Memory B cell (primary cell): ENCODE measurements at regions not wholly inside any gene's neighbourhood (a gene's known extent, or its start where the extent isn't known, plus 50 kb on each side); places are given as distances from the start of the nearest gene placed in this dataset.

Source experiments
- ATAC-seq: fragments of 150-1000 bp; cut with Tn5 transposase; 2 replicates; pipeline ENCODE4 v1.10.0; 2021; ENCODE audit warnings: low read depth, mild to moderate bottlenecking, moderate library complexity
- DNase-seq, 2 donors: peaks; one replicate each; pipeline ENCODE4 v3.0.0; 2022; ENCODE audit warnings: low spot score in 2 of 2
- H3K27ac Mint-ChIP-seq: one replicate; pipeline ENCODE4 v1.8.0; 2022; ENCODE audit warnings: mild to moderate bottlenecking, moderate library complexity, mixed read lengths
- H3K27me3 Mint-ChIP-seq: one replicate; pipeline ENCODE4 v1.8.0; 2022; ENCODE audit warnings: mixed read lengths
- H3K36me3 Mint-ChIP-seq: one replicate; pipeline ENCODE4 v1.8.0; 2022; ENCODE audit warnings: mild to moderate bottlenecking, mixed read lengths
- H3K4me1 Mint-ChIP-seq: one replicate; pipeline ENCODE4 v1.8.0; 2022; ENCODE audit warnings: mixed read lengths
- H3K4me3 Mint-ChIP-seq: one replicate; pipeline ENCODE4 v1.8.0; 2022; ENCODE audit warnings: mild to moderate bottlenecking, moderate library complexity, mixed read lengths
- H3K9me3 Mint-ChIP-seq: one replicate; pipeline ENCODE4 v1.8.0; 2022; ENCODE audit warnings: mixed read lengths

DNA sequence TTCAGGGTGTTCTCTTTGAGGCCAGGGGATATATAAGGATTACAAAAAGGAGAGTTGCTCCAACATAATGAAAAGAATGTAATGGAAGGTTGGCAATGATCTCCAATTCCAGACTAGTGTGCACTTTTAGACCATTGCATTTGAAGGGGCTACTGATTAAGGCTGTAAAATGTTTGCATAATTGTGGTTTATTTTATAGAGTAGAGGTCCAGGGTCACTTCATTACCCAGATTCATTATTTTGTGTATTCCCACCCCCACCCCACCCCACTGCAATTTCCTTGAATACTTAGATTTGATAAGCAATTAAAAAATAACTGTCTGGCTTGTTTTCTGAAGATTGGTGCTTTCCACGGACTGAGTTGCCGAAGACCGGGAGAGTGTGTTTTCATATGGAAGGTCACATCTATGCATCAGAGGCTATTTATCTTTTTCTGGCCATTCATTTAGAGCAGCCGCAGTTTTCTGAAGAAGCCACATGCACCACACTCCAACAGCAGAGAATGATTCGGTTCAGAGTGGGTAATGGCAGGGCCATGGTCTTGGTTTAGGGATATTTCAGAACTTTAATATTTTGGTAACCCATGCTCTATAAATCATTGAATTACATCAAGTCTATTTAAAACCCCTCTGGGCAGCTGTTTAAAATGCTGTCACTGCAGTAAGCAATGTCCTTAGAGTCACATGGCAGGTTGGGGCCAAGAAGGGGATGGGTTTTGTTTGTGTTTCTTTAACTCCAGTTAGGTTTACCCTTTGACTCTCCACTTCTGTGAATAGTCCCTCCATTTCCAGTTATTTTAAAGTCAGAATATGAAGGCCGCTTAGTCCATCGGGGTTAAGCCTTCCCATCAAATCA, 94.6 kb downstream of the TMEM30B start:
- no peak overlapping the region for H3K27ac Mint-ChIP-seq
- no peak overlapping the region for H3K4me3 Mint-ChIP-seq
- H3K9me3 Mint-ChIP-seq, result no peaks in the 10 kb centered on the region
- peaks cover 3% of the 10 kb centered on the region for H3K4me1 Mint-ChIP-seq
- peaks cover 17% of the 10 kb centered on the region for H3K27me3 Mint-ChIP-seq
- no peak for ATAC-seq
- no peaks in the 10 kb centered on the region for H3K36me3 Mint-ChIP-seq
- DNase-seq, result no peak

DNA sequence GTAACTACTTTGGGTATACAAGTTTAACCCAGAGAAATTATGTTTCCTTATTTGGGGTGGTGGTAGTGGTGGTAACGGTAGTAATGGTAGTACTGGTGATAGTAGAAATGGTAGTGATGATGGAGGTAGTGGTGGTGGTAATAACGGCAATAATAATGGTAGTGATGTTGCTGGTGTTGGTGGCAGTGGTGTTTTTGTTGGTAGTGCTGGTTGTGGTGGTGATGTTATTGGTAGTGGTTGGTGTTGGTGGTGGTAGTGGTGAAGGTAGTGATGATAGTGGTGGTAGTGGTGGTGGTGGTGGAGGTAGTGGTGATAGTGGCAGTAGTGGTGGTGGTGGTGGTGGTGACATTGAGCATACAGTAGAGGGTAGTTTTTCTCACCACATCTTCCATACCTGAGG, 95.6 kb downstream of the TMEM30B start:
- no peak for DNase-seq
- Mint-ChIP-seq H3K27me3 (peaks cover 16% of the 10 kb centered on the region), H3K4me1 (peaks cover 3% of the 10 kb centered on the region), H3K36me3 (no peaks in the 10 kb centered on the region), H3K9me3 (peaks cover 2% of the 10 kb centered on the region), H3K27ac (no peak overlapping the region), H3K4me3 (no peak overlapping the region)
- ATAC-seq, result no peak

- no peak overlapping the region for H3K27ac Mint-ChIP-seq
- peaks cover 2% of the 10 kb centered on the region for H3K9me3 Mint-ChIP-seq
- no peak for ATAC-seq
- H3K4me1 Mint-ChIP-seq, result no peaks in the 10 kb centered on the region
- H3K36me3 Mint-ChIP-seq, result no peaks in the 10 kb centered on the region
- no peak for DNase-seq
- no peak overlapping the region for H3K4me3 Mint-ChIP-seq
- peaks cover 8% of the 10 kb centered on the region for H3K27me3 Mint-ChIP-seq
Measured at GRCh38 chr14:61184112-61184511, 97.0 kb downstream of the TMEM30B start.

GRCh38 chr14:61183196-61183885, 97.8 kb downstream of the TMEM30B start:
- H3K4me3 Mint-ChIP-seq, result no peak overlapping the region
- H3K27ac Mint-ChIP-seq, result no peak overlapping the region
- no peak for DNase-seq
- no peaks in the 10 kb centered on the region for H3K4me1 Mint-ChIP-seq
- H3K27me3 Mint-ChIP-seq, result peaks cover 12% of the 10 kb centered on the region
- ATAC-seq, result no peak
- peaks cover 2% of the 10 kb centered on the region for H3K9me3 Mint-ChIP-seq
- no peaks in the 10 kb centered on the region for H3K36me3 Mint-ChIP-seq

DNA sequence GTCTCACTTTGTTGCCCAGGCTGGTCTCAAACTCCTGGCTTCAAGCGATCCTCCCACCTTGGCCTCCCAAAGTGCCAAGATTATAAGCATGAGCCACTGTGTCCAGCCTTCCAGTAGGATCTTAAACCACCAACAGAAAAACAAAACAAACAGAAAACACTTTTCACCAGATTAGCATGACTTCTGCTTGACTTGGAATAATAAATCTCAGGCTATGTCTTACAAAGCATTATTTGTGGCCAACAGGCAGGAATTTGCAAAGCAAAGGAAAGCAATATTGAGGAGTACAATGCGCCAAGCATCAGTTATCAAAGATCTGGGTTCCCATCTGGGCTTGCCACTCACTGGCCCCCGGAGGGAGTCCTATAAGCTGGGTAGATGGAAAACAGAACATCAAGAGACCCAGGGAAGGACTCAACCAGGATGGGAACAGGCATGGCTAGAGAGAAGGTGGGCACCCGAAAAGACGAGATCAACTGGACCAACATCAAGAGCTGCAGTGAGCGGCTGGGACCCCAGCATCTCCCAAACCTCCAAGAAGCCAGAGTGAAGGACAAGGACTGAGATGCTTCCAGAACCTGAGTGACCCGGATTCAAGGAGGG, 101.2 kb downstream of the TMEM30B start:
- DNase-seq, result no peak
- Mint-ChIP-seq H3K4me1 (peaks cover 4% of the 10 kb centered on the region), H3K27ac (no peak overlapping the region), H3K36me3 (no peaks in the 10 kb centered on the region), H3K4me3 (no peak overlapping the region), H3K27me3 (peaks cover 14% of the 10 kb centered on the region), H3K9me3 (peaks cover 2% of the 10 kb centered on the region)
- ATAC-seq, result no peak

DNA sequence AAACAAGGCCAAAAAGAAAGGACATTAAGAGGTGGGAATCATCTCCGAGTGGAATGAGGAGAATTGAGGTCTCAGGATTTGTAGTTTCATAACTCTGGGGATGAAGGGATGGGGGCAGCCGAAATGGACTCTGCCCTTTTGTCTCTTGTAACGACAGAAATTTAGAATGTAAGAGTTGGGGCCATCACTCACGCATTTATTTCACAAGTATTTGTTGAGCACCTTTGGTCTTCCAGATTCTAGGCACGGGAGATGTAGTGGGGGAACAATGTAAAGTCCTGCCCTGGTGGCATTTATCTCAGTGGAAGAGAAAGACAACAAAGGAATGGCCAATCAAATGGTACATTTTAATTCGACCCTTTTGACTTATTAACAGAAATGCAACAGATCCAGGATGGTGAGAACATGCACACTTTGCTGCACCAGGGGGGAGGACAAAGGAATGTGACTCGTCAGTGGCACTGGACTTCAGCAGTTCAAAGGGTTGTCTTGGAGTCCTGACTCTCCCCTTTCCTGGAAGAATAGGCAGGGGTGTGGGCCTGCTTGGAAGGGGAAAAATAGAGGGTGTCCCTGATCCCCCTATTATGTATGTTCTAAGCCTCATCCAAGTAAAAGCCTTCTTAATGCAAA, 102.0 kb downstream of the TMEM30B start:
- Mint-ChIP-seq H3K4me3 (no peak overlapping the region), H3K27ac (no peak overlapping the region), H3K36me3 (no peaks in the 10 kb centered on the region), H3K27me3 (peaks cover 15% of the 10 kb centered on the region), H3K9me3 (peaks cover 2% of the 10 kb centered on the region), H3K4me1 (peaks cover 4% of the 10 kb centered on the region)
- DNase-seq, result no peak
- ATAC-seq, result no peak

DNA sequence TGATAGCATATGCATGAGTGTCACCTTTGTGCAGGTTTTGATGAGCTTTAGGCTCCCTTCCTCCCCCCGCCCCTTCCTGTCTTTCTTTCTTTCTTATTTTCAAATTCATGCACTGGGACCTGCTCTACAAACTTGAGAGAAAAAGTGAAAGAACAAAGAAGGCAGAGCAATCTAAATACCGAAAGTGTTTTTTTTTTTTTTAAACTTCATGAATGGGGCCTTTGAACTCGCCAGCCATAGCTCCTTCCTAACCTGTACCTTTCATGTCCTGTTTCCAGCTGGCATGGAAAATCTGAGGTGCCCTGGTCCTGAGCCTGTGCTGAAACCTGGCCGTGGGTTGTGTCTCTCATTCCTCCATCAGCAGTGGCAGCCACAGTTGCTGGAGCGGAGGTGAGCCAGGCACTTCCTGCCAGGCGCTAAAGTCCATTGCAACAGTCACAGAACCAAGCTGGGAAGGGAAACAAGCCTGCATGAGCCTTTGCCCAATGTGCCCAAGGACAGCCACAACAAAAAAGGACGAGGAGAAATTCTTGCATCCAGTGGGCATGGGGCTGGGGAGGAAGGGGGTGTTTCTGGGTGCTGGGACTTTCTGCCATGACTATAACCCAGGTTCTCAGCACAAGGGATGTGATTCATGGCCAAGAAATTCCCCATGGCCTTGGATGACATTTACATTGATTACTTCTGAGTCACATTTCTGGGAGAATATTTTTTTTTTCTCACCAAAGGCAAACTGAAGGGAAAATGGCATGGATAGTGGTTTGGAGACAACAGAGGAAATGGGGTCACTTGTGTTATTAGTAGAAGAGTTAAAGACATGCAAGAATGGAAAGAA, 102.7 kb downstream of the TMEM30B start:
- peaks cover 15% of the 10 kb centered on the region for H3K27me3 Mint-ChIP-seq
- no peaks in the 10 kb centered on the region for H3K36me3 Mint-ChIP-seq
- ATAC-seq (no peak), DNase-seq (no peak)
- H3K9me3 Mint-ChIP-seq, result peaks cover 2% of the 10 kb centered on the region
- no peak overlapping the region for H3K4me3 Mint-ChIP-seq
- no peak overlapping the region for H3K27ac Mint-ChIP-seq
- H3K4me1 Mint-ChIP-seq, result peaks cover 4% of the 10 kb centered on the region

DNA sequence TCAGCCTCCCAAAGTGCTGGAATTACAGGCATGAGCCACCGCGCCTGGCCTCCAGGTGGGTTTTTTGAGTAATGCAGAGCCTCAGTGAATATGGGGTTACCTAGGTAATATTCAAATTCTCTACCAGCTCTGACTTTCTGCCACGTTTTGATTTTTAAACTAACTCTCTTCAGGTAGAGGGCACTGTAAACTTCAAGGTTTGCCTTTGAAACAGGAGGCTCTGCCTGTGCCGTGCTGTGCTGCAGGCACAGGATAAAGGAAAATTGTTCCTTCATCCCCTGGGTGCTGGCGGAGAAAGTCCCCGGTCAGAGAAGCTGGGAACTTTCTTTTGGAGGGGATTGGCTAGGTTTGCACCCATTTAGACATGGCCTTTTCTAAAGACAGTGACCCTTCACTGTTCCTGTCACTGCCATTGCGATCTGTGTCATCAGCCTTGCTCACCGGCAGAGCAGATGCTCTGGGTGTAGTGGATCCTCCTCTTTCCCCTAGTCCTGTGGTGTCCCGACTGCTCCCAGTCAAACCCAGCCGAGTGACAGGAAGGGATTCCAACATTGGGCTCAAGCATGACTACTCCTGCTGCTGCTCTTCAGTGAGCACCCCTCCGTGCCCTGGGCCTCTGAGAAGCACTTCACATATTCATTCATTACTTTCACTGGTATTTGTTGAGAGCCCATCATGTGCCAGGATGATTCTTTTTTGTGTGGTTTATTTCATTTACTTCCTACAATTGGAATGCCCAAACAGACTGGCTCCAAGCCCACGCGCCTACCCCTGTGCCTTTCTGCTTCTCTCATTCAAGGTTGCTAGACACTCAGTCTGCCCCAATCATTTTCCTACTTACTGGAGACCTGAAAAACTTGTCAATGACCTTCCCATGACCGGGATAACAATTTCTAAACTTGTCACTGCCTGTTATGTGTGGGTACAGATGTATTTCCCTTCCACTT, 103.6 kb downstream of the TMEM30B start:
- H3K4me1 Mint-ChIP-seq, result peaks cover 4% of the 10 kb centered on the region

DNA sequence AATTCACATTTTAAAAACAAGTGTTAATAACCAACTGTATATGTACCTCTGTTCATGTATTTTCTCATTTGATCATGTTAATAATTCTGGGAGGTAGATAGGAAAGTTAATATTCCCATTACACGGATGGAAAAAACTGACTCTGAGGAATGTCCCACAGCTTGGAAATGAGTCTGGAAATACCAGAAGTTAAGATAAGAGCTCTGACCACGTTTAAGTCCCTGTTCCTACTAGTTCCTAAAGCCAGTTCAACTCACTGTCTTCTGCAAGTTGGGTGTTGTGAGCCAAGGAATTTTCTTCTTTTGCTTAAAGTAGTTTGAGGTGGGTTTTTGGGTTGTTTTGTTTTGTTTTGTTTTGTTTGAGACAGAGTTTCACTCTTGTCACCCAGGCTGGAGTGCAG, 104.5 kb downstream of the TMEM30B start:
- no peaks in the 10 kb centered on the region for H3K36me3 Mint-ChIP-seq
- H3K4me3 Mint-ChIP-seq, result no peak overlapping the region
- H3K27me3 Mint-ChIP-seq, result peaks cover 15% of the 10 kb centered on the region
- ATAC-seq (no peak), DNase-seq (no peak)
- H3K4me1 Mint-ChIP-seq, result peaks cover 4% of the 10 kb centered on the region
- peaks cover 2% of the 10 kb centered on the region for H3K9me3 Mint-ChIP-seq
- no peak overlapping the region for H3K27ac Mint-ChIP-seq

More for the DNA sequence above, 103.6 kb downstream of the TMEM30B start:
- DNase-seq, result no peak
- H3K4me3 Mint-ChIP-seq, result no peak overlapping the region
- no peaks in the 10 kb centered on the region for H3K36me3 Mint-ChIP-seq
- no peak overlapping the region for H3K27ac Mint-ChIP-seq
- peaks cover 2% of the 10 kb centered on the region for H3K9me3 Mint-ChIP-seq
- no peak for ATAC-seq
- H3K27me3 Mint-ChIP-seq, result peaks cover 15% of the 10 kb centered on the region

DNA sequence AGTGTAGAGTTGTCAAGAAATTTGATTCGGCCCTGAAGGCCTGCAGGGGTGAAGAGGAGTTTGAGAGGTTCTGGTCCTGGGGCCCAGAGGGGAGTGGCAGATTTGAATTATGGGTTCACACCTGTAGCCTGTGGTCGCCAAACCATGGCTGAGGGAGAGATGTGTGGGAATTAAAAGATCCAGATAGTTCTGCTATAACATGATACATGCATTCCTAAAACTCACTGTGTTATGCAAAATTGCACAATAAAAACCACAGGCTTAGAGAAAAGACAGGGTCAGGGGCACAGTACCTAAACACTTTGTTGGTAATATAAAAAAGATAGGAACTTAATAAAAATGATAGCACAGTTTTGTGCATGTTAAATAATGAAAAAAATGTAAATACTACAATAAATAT, 106.2 kb downstream of the TMEM30B start:
- Mint-ChIP-seq H3K27ac (no peak overlapping the region), H3K36me3 (no peaks in the 10 kb centered on the region), H3K27me3 (peaks cover 14% of the 10 kb centered on the region), H3K4me3 (no peak overlapping the region), H3K9me3 (no peaks in the 10 kb centered on the region), H3K4me1 (peaks cover 4% of the 10 kb centered on the region)
- ATAC-seq (no peak), DNase-seq (no peak)

GRCh38 chr14:61174441-61174891, 106.7 kb downstream of the TMEM30B start:
- DNase-seq, result no peak
- no peaks in the 10 kb centered on the region for H3K9me3 Mint-ChIP-seq
- H3K27me3 Mint-ChIP-seq, result peaks cover 17% of the 10 kb centered on the region
- H3K36me3 Mint-ChIP-seq, result no peaks in the 10 kb centered on the region
- ATAC-seq, result no peak
- no peak overlapping the region for H3K27ac Mint-ChIP-seq
- H3K4me1 Mint-ChIP-seq, result peaks cover 4% of the 10 kb centered on the region
- H3K4me3 Mint-ChIP-seq, result no peak overlapping the region

DNA sequence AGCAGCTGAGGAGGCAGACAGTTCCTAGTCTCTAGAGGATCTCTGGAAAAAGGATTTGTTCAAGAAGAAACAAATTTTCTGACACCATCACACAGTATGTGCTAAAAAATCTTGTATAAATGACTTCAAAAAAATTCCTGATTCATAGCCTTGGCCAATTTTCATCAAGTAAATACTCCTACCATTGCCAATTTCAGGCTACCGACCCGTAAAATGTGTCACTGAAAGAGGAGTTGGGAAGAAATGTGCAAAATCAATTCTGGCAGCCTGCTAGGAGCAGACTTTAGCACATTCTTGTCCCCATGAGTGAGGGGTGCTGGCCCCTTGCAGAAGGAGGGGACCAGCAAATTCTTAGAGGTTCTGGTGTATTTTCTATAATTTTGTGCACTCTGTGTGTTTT, 109.4 kb downstream of the TMEM30B start:
- DNase-seq (no peak), ATAC-seq (no peak)
- H3K4me1 Mint-ChIP-seq, result no peaks in the 10 kb centered on the region
- no peaks in the 10 kb centered on the region for H3K36me3 Mint-ChIP-seq
- H3K27me3 Mint-ChIP-seq, result peaks cover 7% of the 10 kb centered on the region
- H3K27ac Mint-ChIP-seq, result no peak overlapping the region
- no peak overlapping the region for H3K4me3 Mint-ChIP-seq
- H3K9me3 Mint-ChIP-seq, result no peaks in the 10 kb centered on the region
